ENCODE measurements at regions not wholly inside any gene's neighbourhood (a gene's known extent, or its start where the extent isn't known, plus 50 kb on each side); places are given as distances from the start of the nearest gene placed in this dataset.

DNA sequence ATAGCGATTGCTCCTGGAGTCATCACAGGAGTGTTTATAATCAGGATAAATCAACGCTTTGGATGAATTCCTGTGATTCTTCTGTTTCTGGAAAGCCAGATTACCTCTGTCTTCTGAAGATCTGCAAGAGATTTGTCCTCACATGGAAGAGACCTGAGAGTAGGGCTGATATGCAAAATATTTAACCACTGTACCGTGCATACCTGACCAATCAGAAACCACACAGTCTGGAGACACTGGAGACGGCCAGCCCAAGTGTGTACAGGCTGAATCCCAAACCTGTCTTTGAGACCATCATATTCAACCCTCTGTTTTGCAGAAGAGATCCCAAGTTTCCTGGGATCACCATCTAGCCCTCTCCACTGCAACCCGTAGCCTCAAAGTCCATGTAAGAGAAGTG, 50.4 kb upstream of the WT1 start:
- TF ChIP-seq, protein P1, sequence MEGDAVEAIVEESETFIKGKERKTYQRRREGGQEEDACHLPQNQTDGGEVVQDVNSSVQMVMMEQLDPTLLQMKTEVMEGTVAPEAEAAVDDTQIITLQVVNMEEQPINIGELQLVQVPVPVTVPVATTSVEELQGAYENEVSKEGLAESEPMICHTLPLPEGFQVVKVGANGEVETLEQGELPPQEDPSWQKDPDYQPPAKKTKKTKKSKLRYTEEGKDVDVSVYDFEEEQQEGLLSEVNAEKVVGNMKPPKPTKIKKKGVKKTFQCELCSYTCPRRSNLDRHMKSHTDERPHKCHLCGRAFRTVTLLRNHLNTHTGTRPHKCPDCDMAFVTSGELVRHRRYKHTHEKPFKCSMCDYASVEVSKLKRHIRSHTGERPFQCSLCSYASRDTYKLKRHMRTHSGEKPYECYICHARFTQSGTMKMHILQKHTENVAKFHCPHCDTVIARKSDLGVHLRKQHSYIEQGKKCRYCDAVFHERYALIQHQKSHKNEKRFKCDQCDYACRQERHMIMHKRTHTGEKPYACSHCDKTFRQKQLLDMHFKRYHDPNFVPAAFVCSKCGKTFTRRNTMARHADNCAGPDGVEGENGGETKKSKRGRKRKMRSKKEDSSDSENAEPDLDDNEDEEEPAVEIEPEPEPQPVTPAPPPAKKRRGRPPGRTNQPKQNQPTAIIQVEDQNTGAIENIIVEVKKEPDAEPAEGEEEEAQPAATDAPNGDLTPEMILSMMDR (conservative IDR thresholded peaks at IDR 0.05 in 1 of 2, IDR thresholded peaks at IDR 0.05 in 1 of 2; ENCODE audit: extremely low read depth in 1 of 2, insufficient read depth in 1 of 2, low read depth in 1 of 2, low read length in 2 of 2), result no peak
- no peak for TF ChIP-seq EZH2 (IDR thresholded peaks at IDR 0.05; ENCODE audit: borderline replicate concordance, low read length)
